HEK293T (cell line): ENCODE measurements at regions not wholly inside any gene's neighbourhood (a gene's known extent, or its start where the extent isn't known, plus 50 kb on each side); places are given as distances from the start of the nearest gene placed in this dataset.
"Not testable (repeated sequence)": the region's sequence is repeated elsewhere in the genome, so short reads cannot be mapped to it uniquely, and the experiment has no call there.

ENCODE experiments used
- CTCF ChIA-PET: fragments of 350-600 bp; formaldehyde crosslinking; extraction: SDS; loops from one replicate; lab custom pipeline; 2021; ENCODE audit warnings: antibody characterized with exemption, inconsistent platforms; lab: Yijun Ruan, JAX
- POLR2A ChIA-PET: fragments of 350-600 bp; formaldehyde crosslinking; extraction: SDS; loops from one replicate; lab custom pipeline; 2020; ENCODE audit warnings: antibody characterized with exemption, inconsistent platforms; lab: Yijun Ruan, JAX
- DNase-seq: peaks from one replicate; pipeline ENCODE4 v3.0.0; 2012; ENCODE audit warnings: mixed read lengths; ENCODE audit errors: extremely low spot score
- ARNT ChIP-seq: fragments of 450-650 bp; IDR thresholded peaks from 2 replicates; pipeline ENCODE4 v1.6.1; 2017; ENCODE audit warnings: mild to moderate bottlenecking
- BHLHE40 ChIP-seq: fragments of 450-650 bp; IDR thresholded peaks from 2 replicates; pipeline ENCODE4 v1.6.1; 2016; ENCODE audit warnings: mild to moderate bottlenecking, moderate library complexity, borderline replicate concordance
- CTBP1 ChIP-seq: fragments of 450-650 bp; IDR thresholded peaks from 2 replicates; pipeline ENCODE4 v1.6.1; 2016; ENCODE audit warnings: borderline replicate concordance
- ELF4 ChIP-seq: fragments of 450-650 bp; IDR thresholded peaks from 2 replicates; pipeline ENCODE4 v1.6.1; 2017; ENCODE audit warnings: antibody characterized with exemption
- FOXA1 ChIP-seq: fragments of 450-650 bp; IDR thresholded peaks from 2 replicates; pipeline ENCODE4 v1.6.1; 2016; ENCODE audit warnings: mild to moderate bottlenecking
- FOXK2 ChIP-seq: fragments of 450-650 bp; IDR thresholded peaks from 2 replicates; pipeline ENCODE4 v1.6.1; 2016; ENCODE audit warnings: mild to moderate bottlenecking
- FOXM1 ChIP-seq: fragments of 450-650 bp; IDR thresholded peaks from 2 replicates; pipeline ENCODE4 v1.6.1; 2017; ENCODE audit warnings: mild to moderate bottlenecking, borderline replicate concordance
- HDGF ChIP-seq: fragments of 450-650 bp; IDR thresholded peaks from 2 replicates; pipeline ENCODE4 v1.6.1; 2017; ENCODE audit warnings: antibody characterized with exemption, borderline replicate concordance
- LEF1 ChIP-seq: fragments of 450-650 bp; IDR thresholded peaks from 2 replicates; pipeline ENCODE4 v1.6.1; 2017; ENCODE audit warnings: mild to moderate bottlenecking, borderline replicate concordance
- SP1 ChIP-seq: fragments of 450-650 bp; IDR thresholded peaks from 2 replicates; pipeline ENCODE4 v1.6.1; 2017
- SUZ12 ChIP-seq: fragments of 450-650 bp; IDR thresholded peaks from 2 replicates; pipeline ENCODE4 v1.6.1; 2016; ENCODE audit warnings: mild to moderate bottlenecking
- TARDBP ChIP-seq: fragments of 450-650 bp; IDR thresholded peaks from 2 replicates; pipeline ENCODE4 v1.6.1; 2016
- ZNF384 ChIP-seq: fragments of 450-650 bp; IDR thresholded peaks from 2 replicates; pipeline ENCODE4 v1.6.1; 2016
- TF ChIP-seq, protein P1 (sequence below): fragments of 450-650 bp; IDR thresholded peaks from 2 replicates; pipeline ENCODE4 v1.6.1; 2016

DNA sequence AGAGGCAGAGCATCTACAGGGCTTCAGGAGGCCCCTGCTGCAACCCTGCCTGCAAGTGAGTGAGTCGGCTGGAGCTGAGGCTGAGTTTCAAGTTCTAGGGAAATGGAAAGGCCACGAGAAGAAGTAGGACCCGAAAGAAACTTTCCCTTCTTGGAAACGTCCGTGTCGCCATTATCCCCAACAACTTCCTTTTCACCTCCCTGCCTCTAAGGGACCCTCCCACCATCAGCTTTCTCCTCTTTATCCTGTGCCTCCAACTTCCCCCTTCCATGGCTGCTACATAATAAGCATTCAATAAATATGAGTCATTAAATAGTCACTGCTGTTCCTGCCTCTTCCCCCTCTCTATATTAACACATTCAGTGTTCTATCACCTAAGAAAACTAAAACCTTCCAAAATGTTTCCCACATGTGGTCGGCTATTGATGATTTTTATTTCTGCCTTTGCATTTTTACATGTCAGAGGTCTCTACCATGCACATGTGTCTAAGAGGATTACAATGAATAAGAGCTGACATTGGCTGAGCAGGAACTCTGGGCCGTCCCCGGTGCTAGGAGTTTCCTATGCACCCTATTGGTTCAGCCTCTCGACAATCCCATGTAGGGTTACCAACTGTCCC lies 115.9 kb upstream of the TNRC6C start:
- DNase-seq = no peak
- no peak for TF ChIP-seq ELF4
- TF ChIP-seq LEF1 = no peak
- no peak for TF ChIP-seq HDGF
- TF ChIP-seq, protein P1, sequence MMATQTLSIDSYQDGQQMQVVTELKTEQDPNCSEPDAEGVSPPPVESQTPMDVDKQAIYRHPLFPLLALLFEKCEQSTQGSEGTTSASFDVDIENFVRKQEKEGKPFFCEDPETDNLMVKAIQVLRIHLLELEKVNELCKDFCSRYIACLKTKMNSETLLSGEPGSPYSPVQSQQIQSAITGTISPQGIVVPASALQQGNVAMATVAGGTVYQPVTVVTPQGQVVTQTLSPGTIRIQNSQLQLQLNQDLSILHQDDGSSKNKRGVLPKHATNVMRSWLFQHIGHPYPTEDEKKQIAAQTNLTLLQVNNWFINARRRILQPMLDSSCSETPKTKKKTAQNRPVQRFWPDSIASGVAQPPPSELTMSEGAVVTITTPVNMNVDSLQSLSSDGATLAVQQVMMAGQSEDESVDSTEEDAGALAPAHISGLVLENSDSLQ = no peak
- no peak for TF ChIP-seq CTBP1
- TF ChIP-seq SP1 = no peak
- no peak for TF ChIP-seq ARNT
- no peak for TF ChIP-seq FOXM1
- no peak for TF ChIP-seq SUZ12
- CTCF ChIA-PET = no interaction called here
- POLR2A ChIA-PET = no interaction called here

DNA sequence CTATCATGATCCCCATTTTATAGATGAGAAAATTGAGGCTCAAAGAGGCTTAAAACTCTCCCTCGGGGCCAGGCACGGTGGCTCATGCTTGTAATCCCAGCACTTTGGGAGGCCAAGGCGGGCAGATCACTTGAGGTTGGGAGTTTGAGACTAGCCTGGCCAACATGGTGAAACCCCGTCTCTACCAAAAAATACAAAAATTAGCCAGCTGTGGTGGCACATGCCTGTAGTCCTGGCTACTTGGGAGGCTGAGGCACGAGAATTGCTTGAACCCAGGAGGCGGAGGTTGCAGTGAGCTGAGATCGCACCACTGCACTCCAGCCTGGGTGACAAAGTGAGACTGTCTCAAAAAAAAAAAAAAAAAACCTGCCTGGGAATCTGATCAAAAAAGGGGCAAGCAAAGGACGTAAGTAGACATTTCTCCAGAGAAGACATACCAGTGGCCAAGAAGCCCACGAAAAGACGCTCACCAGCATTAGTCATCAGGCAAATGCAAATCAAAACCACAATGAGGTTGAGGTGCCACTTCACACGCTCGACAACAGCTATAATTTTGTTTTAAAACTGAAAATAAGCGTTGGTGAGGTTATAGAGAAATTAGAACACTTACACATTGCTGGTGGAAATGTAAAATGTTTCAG lies 115.1 kb upstream of the TNRC6C start:
- POLR2A ChIA-PET, DNase-seq, CTCF ChIA-PET: not testable (repeated sequence)

DNA sequence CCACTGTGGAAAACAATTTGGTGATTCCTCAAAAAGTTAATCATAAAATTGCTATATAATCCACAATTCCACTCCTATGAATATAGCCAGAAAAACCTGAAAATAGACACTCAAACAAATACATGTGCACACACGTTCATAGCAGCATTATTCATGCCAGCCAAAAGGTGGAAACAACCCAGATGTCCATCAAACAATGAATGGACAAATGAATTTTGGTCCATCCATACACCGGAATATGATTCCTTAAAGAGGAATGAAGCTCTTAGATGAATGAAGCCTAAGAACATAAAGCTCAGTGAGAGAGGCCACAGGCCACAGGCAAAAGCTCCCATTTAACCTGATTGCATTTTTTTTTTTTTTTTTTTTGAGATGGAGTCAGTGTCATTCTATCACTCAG lies 114.6 kb upstream of the TNRC6C start:
- no peak for DNase-seq
- CTCF ChIA-PET = no interaction called here
- POLR2A ChIA-PET = no interaction called here
- TF ChIP-seq ZNF384 (no peak), CTBP1 (no peak), BHLHE40 (no peak), FOXA1 (no peak), ELF4 (no peak), FOXK2 (no peak), FOXM1 (no peak), TARDBP (no peak)

DNA sequence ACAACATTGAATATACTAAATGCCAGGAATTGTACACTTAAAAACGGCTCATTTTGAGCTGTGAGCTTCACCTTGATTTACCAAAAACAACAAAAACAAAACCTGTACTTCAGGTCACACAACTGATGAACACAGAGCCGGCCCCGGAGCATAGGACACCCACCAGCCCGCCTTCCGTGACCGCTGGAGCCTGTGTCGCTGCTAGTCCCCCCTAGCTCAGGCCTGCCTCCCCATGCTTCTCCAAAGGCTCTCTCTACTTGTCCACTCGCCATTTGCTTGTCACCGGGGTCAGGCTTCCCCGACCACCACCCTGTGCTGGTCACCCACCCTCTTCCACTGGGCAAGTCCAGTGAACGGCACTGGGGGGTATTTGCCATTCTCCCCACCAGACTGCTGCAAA lies 113.8 kb upstream of the TNRC6C start:
- ChIA-PET CTCF (no interaction called here), POLR2A (no interaction called here)
- DNase-seq = no peak
- TF ChIP-seq LEF1 = no peak
- no peak for TF ChIP-seq HDGF
- TF ChIP-seq TARDBP = no peak
- TF ChIP-seq FOXK2 = no peak
- TF ChIP-seq ARNT = no peak

DNA sequence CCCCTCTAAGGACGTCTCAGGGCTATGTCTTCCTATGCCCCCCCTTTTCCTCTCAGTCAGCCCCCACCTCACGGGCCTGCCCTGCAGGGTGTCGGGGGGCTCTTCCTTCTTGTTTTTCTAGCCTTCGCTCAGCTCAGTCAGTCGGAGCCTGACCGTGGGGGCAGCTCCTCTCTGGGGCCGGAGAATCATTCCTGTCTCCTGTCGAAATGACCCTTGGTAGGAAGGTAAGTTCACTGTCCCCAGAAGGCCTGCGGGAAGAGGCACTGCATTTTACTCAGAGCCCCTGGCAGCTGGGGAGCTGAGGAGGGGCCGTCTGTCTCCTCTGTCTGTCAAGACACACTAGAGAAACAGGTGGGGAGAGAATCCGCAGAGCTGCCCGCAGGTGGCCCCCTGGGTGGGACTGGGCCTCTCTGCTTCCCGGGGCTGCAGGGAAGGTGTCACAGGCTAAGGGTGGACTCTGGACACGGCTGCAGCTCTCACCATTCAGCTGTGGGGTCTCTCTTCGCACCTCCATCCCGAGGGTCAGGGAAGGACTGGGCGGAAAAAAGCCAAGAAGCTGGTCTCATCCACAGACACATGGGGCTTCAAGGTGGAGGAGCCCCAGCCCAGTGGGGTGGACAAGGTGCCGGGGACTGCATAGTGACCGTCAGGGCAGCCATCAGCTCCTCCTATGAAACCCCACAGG lies 112.8 kb upstream of the TNRC6C start:
- no peak for DNase-seq
- ChIA-PET POLR2A (no interaction called here), CTCF (no interaction called here)
- TF ChIP-seq FOXK2 (no peak), ELF4 (no peak), LEF1 (no peak), BHLHE40 (no peak), FOXA1 (no peak), SP1 (no peak), HDGF (no peak)
- TF ChIP-seq, protein P1 = no peak

DNA sequence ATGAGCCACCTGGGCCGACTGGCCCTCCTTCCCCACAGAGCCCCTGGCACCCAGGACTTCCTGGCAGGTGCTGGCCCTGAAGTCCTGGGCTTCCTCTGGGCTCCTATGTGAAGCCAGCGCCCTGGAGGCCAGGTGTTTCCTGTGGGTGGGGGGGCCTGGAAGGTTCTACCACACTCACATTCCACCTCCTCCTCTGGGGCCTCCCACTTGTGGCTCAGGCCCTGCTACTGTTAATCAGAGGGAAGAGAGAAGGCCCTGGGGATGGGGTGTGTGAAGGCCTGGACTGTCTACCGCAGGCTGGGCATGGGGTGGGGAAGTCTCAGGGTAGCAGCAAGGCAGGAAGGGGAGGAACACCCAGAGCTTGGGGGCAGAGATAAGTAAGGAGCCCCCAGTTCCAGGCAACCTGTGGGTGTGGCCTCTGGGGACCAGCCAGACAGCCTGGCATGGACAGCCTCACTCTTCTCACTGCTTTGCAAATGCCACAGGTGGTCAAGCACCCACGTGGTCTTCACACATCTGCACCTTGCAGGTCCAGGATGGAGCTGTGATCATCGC lies 111.9 kb upstream of the TNRC6C start:
- ChIA-PET POLR2A (no interaction called here), CTCF (no interaction called here)
- no peak for TF ChIP-seq ZNF384
- no peak for TF ChIP-seq FOXK2
- TF ChIP-seq ARNT = no peak
- TF ChIP-seq, protein P1 = no peak
- TF ChIP-seq FOXA1 = no peak
- DNase-seq = no peak

DNA sequence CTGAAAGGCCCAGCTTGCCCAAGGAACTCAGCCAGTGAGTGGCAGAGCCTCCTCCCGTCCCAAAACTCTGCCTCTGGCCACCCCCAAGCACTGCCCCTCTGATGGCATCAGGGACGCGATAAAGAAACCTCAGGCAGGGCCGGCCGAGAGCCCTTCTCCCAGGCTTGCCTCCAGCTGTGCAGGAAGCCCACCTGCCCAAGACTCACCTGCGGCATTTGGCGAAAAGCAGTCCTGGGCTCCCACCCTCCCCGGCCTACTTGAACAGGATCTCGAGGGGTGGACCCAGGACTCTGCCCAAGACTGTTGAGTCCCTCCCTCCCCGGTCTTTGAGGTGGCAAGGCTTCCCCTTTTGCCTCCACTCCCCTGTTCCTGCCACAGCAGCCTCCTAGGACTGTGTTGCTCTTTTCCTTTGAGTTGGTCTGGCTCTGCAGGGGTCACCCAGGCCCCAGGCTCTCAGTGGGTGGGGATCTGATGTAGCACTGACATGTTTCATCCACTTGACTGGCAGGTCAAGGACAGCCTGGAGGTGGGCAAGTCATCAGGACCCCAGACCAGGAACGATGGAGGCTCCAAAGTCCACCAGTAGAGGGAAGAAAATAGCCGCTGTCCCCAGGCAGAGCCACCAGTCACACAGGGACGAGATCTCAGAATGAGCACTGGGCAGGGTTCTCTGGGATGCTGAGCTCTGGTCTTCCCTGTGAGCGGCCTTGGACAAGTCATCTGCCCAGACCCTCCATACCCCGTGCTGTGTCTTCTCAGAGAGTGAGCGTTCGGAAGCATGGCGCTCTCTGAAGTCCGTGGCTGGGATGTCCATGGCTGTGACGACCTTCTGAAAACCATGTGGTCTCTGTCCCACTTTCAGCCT lies 111.0 kb upstream of the TNRC6C start:
- ChIA-PET CTCF (no interaction called here), POLR2A (no interaction called here)
- DNase-seq = no peak

More for the DNA sequence above, 111.0 kb upstream of the TNRC6C start:
- no peak for TF ChIP-seq ARNT
